Left lung (tissue), 4 donors: ENCODE measurements at regions not wholly inside any gene's neighbourhood (a gene's known extent, or its start where the extent isn't known, plus 50 kb on each side); places are given as distances from the start of the nearest gene placed in this dataset.
A peak's percentile ranks its signal among the peaks of the same experiment; 100 is the strongest.
"Not testable (repeated sequence)": the region's sequence is repeated elsewhere in the genome, so short reads cannot be mapped to it uniquely, and the experiment has no call there.

ENCODE experiments used
- ATAC-seq: fragments of 200-7000 bp; cut with Tn5 transposase; one replicate; pipeline ENCODE4 v1.9.1; 2020; ENCODE audit warnings: moderate library complexity
- DNase-seq, 4 donors: peaks; one replicate each; pipeline ENCODE4 v3.0.0-alpha.2; 2013 to 2020
- H3K27ac ChIP-seq, 2 donors: fragments of 200-600 bp; sonication (generic) in 1 of 2; one replicate each; pipeline versions ENCODE4 v1.5.0 to v1.8.0; 2020 to 2021
- H3K27me3 ChIP-seq, 2 donors: fragments of 200-600 bp; sonication (generic) in 1 of 2; one replicate each; pipeline versions ENCODE4 v1.5.0 to v1.8.0; 2020 to 2021
- H3K36me3 ChIP-seq, 2 donors: fragments of 200-600 bp; sonication (generic) in 1 of 2; one replicate each; pipeline versions ENCODE4 v1.5.0 to v1.8.0; 2020 to 2021
- H3K4me1 ChIP-seq, 2 donors: fragments of 200-600 bp; one replicate each; pipeline ENCODE4 v1.8.0; 2021
- H3K4me3 ChIP-seq, 2 donors: fragments of 200-600 bp; sonication (generic) in 1 of 2; one replicate each; pipeline versions ENCODE4 v1.5.0 to v1.8.0; 2020 to 2021; ENCODE audit warnings: mild to moderate bottlenecking in 1 of 2
- H3K9me3 ChIP-seq, 2 donors: fragments of 200-600 bp; sonication (generic) in 1 of 2; one replicate each; pipeline versions ENCODE4 v1.5.0 to v1.8.0; 2020 to 2021
- CTCF ChIP-seq, 2 donors: fragments of 200-600 bp; sonication (generic) in 1 of 2; IDR thresholded peaks; one replicate each; pipeline versions ENCODE4 v1.5.0 to v1.8.0; 2021; ENCODE audit warnings: antibody characterized with exemption in 2 of 2
- intact Hi-C, 2 donors: fragments of 100-400 bp; cut with DNase I; formaldehyde crosslinking; loops; one replicate each; pipeline versions ENCODE4 v1.11.2 to v1.14.2; 2022
- donor health status: DM: no; HTN: yes; CAD: no.
- donor health status: DM: no; HTN: no; CAD: no.

GRCh38 chr14:26286913-26287205 is 311.0 kb downstream of the NOVA1 start:
- H3K4me1 ChIP-seq = no peaks in the 10 kb centered on the region
- no peaks in the 10 kb centered on the region for H3K27me3 ChIP-seq
- H3K27ac ChIP-seq = no peak overlapping the region
- intact Hi-C loops = no loop called here
- DNase-seq = no peak
- H3K9me3 ChIP-seq = no peaks in the 10 kb centered on the region
- TF ChIP-seq CTCF (IDR thresholded peaks at IDR 0.05) = no peak
- no peak overlapping the region for H3K4me3 ChIP-seq
- no peak for ATAC-seq
- no peaks in the 10 kb centered on the region for H3K36me3 ChIP-seq

DNA sequence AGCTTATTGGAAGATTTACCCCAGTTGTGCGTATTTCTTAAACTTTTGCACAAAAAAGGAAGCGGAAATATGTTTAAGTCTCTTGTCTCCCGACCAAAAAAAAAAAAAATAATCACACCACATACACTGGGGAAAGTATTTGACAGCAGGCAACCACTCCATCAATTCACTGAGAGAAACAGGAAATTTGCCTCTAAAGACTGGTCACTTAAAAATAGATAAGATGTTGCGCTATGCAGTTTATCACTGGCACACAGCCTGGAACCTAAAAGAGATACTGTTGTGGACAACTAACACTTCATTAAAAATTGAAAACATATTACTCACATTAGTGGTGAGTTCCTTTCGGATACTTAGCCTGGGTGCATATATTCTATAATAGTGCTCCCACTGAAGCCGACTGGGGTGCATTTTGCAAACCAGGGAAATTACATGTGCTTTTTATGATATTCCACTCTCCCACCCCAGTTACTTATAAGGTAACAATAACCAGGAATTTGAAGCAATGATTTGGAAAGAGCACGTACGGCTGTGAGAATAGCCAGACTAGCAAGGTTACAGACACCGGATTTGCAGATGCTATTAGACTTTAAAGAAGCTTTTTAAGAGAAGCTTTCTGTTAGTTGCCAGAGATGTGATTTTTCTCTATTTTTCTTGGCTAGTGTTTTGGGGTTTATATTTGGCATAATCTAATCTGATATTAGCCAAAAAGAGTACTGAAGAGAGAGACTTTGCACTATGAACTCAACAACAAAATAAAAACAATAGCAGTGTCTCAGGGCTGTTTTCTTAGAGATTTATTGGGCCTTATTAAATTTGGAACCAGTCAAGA is 311.5 kb downstream of the NOVA1 start:
- no peak for TF ChIP-seq CTCF (IDR thresholded peaks at IDR 0.05)
- no peak overlapping the region for H3K27ac ChIP-seq

DNA sequence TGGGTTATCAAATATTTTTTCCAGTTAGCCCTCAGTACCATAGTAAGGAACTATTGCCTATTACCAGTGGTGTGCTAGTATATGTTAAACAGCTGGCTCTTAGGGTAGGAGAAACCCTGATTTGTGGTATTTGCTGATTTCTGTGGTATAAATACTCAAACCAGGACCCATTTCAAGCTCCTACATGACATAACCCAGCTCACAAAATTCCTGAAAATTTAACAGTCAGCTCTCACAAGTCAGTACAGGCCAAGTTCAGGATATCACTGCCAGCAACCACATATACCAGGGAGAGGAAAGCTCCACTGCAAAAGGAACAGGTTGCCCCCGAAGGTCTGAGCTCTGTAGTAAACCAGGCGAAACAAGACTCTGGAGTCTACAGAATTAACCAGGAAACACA is 315.3 kb downstream of the NOVA1 start:
- no peak for TF ChIP-seq CTCF (IDR thresholded peaks at IDR 0.05)
- Histone ChIP-seq H3K9me3 (no peaks in the 10 kb centered on the region), H3K36me3 (no peaks in the 10 kb centered on the region), H3K27me3 (no peaks in the 10 kb centered on the region), H3K27ac (no peak overlapping the region), H3K4me1 (no peaks in the 10 kb centered on the region), H3K4me3 (no peak overlapping the region)
- intact Hi-C loops = no loop called here
- DNase-seq (no peak), ATAC-seq (no peak)

More for the DNA sequence above, 311.5 kb downstream of the NOVA1 start:
- Histone ChIP-seq H3K9me3 (no peaks in the 10 kb centered on the region), H3K4me1 (no peaks in the 10 kb centered on the region), H3K27me3 (no peaks in the 10 kb centered on the region), H3K4me3 (no peak overlapping the region), H3K36me3 (no peaks in the 10 kb centered on the region)
- DNase-seq (peak in 2 of 4 donors; percentile 73 to 78), ATAC-seq (no peak)
- intact Hi-C loops = no loop called here

DNA sequence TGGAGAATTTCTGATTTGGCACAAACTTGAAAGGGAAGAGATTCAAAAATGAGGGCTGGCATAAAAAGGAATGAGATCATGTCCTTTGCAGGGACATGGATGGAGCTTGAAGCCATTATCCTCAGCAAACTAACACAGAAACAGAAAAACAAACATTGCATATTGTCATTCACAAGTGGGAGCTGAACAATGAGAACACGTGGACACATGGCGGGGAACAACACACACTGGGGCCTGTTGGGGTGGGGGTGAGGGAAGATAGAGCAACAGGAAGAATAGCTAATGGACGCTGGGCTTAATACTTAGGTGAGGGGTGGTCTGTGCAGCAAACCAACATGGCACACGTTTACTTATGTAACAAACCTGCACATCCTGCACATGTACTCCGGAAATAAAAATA is 315.8 kb downstream of the NOVA1 start:
- H3K27ac ChIP-seq, intact Hi-C loops, H3K9me3 ChIP-seq, ATAC-seq, H3K4me1 ChIP-seq, DNase-seq, H3K4me3 ChIP-seq, H3K36me3 ChIP-seq, H3K27me3 ChIP-seq: not testable (repeated sequence)

- intact Hi-C loops = no loop called here
- no peaks in the 10 kb centered on the region for H3K9me3 ChIP-seq
- DNase-seq (peak in 1 of 4 donors; percentile 23), ATAC-seq (peak; percentile 70)
- H3K27ac ChIP-seq = no peak overlapping the region
- H3K36me3 ChIP-seq = no peaks in the 10 kb centered on the region
- no peak for TF ChIP-seq CTCF (IDR thresholded peaks at IDR 0.05)
- no peaks in the 10 kb centered on the region for H3K27me3 ChIP-seq
- no peak overlapping the region for H3K4me3 ChIP-seq
- H3K4me1 ChIP-seq = no peaks in the 10 kb centered on the region
Observed at GRCh38 chr14:26281280-26281998, 316.4 kb downstream of the NOVA1 start.
